HG02943 (cell line): ENCODE measurements at regions not wholly inside any gene's neighbourhood (a gene's known extent, or its start where the extent isn't known, plus 50 kb on each side); places are given as distances from the start of the nearest gene placed in this dataset.
"Not testable (repeated sequence)": the region's sequence is repeated elsewhere in the genome, so short reads cannot be mapped to it uniquely, and the experiment has no call there.

Source experiments
- ATAC-seq: cut with Tn5 transposase; IDR thresholded peaks from one replicate; pipeline ENCODE4 v1.9.1; 2021; ENCODE audit warnings: mild to moderate bottlenecking, low read depth, moderate library complexity; ENCODE audit not compliant: unreplicated experiment

- no peak for ATAC-seq
Observed at GRCh38 chr12:97784904-97785303, 322.3 kb downstream of the RMST start.

DNA sequence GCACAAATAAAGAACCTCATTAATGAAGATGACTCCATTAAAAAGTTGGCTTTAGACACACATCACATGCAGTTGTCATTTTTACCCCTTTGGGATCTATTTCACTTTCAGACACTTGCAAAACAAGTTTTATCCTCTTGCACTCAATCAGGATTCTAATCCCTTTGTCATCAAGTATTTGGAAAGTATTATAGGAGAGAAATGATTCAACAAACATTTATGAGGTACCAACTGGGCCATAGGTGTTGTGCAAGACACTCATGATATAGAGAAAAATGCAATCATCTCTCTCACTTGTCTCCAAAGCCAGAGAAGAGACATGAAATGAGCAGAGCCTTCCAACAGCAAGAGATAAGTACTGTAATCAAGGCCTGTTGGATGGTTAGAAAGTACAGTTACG lies 327.7 kb downstream of the RMST start:
- ATAC-seq, result no peak

DNA sequence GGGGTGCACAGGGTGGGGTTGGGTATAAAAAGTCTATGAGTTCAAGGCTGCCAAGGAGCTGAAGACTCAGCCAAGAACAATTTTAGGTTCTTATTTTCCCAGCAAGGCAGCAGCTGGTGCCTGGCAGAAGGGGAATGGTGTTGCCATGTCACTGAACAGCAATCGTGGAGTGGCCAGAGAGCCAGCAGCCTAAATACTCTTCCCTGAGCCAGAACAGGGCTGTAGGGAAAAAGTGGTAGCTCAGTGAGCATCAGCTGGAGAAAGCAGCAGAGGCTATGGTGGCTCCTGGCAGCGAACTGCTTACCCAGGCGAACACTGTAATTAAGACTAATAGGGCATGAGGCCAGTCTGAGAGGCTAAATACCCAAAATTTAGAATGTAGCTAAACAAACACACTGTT lies 334.9 kb downstream of the RMST start:
- no peak for ATAC-seq

GRCh38 chr12:97800561-97800960 lies 338.0 kb downstream of the RMST start:
- ATAC-seq, result no peak

- no peak for ATAC-seq
Observed at GRCh38 chr12:97801471-97802059, 339.0 kb downstream of the RMST start.

DNA sequence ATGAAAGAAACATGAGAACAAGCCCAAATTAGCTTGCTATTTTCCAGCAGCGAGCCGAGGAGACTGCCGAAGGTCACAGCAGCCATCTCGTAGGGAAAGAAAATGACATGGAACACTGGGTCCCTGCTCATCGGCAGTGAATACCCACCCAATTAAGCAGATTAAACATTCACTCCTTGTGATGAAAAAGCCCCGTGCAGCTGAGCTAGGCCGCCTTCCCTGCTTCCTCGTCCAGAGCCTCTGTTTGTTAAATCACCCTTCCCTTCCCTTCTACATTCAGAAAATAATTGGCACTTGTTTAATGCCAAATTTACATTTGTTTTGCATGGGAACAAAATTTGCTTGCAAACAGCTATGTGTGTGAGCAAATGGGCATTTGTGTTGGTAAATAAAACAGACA lies 342.5 kb downstream of the RMST start:
- no peak for ATAC-seq

- ATAC-seq, result no peak
Observed at GRCh38 chr12:97813301-97813700, 350.7 kb downstream of the RMST start.

DNA sequence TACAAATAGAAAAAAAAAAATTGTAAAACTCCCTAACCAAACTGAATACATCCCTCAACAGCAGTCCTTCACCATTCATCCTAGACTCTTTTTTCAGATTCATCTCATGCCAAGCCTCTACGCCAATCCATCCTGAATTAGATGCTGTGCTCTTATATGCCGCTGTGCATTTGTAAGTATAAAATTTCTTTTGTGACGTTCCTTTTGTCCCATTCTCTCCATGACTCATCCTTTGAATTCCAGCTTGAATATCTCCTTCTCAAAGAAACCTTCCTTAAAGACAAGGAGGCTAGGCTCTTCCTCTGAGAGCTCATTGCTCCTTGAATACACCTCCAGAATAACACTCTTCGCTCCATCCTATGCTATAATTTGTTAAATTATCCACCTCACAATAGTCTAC lies 359.2 kb downstream of the RMST start:
- ATAC-seq, result no peak

DNA sequence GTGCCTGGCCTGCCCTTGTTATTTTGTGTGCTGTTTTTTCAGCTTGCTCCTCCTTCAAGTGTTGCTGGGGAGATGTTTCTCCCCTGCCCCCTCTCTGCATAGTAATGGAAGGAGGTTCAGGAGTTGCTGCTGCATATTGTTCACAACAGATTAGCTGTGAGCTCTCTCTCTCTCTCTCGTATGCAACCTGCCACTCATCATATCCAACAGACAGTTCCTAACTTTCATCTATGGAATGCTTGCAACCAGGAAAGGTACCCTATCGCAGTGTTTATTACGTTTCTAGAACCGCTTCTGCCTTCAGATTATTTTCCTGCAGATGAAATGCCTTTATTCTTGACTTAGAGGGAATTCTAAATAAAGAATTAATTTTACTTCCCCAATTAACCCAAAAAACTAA lies 372.9 kb downstream of the RMST start:
- ATAC-seq, result no peak

GRCh38 chr12:97837401-97837800 lies 374.8 kb downstream of the RMST start:
- ATAC-seq, result no peak

DNA sequence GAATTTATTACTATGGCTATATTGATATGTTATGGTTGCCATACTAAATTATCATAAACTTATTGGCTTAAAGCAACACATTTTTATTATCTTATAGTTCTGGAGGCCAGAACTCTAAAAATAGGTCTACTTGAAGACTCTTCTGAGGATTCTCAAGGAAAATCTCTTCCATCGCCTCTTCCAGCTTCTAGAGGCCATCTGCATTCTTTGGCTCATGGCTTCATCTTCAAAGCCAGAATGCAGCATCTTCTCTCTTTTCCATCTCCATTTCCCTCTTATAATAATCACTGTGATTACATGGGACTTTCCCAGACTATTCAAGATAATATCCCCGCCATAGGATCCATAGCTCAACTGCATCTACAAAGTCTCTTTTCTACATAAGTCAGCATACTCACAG lies 385.4 kb downstream of the RMST start:
- ATAC-seq, result no peak

- no peak for ATAC-seq
Observed at GRCh38 chr12:97854477-97854876, 391.9 kb downstream of the RMST start.

DNA sequence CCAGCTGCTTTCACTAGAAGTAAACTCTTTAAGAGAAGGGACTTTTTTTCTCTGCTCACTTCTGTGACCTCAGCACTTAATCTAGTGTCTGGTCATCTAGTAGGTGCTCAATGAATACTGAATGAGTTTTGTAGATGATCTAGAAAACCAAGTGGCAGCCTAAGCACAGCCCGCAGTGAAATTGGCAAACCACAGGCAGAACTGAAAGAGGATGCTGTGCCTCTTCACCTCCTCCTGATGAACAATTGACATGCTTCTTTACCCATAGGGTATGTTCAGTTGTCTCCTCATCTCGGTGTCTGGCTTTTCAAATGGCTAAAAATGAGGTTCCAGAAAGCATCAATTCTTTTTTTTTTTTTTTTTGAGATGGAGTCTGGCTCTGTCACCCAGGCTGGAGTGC lies 399.5 kb downstream of the RMST start:
- no peak for ATAC-seq

DNA sequence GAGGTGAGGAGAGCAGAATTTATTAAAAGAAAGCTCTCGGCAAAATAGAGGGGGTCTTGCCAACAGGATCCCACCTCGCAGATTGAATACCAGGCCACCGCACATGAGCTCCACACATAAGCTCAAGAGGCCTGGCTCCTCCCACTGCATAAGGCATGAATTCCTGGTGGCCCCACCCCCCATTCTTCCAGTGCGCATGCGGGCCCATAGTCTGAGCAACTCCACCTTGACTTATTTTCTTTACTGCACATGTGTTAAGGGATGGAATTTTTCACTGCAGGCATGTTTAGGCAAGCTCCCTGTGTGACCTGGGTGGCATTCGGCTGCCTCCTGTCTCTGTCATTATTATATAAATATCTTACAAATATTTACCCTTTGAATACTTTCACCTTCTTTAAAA lies 412.5 kb downstream of the RMST start:
- ATAC-seq, result no peak

DNA sequence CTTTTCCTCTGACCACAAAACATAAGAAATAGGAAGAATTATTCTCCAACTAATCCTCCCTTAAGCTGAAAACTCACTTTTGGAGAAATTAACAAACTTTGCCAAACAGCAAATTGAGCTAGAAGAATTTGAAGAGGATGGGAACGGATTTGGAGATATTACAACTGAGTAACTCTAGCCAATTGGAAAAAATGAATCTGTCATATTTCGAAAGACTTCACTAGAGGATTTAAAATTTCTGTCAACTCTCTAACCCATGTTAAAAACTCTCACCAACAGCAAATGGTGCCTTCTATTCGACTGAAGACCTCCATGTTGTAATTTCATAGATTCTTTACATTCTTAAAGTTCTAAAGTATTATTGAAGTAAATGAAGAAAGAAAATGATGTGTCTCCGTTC lies 414.2 kb downstream of the RMST start:
- ATAC-seq, result no peak

GRCh38 chr12:97877404-97877803 lies 414.8 kb downstream of the RMST start:
- ATAC-seq, result no peak

GRCh38 chr12:97886511-97887176 lies 424.0 kb downstream of the RMST start:
- ATAC-seq, result no peak

DNA sequence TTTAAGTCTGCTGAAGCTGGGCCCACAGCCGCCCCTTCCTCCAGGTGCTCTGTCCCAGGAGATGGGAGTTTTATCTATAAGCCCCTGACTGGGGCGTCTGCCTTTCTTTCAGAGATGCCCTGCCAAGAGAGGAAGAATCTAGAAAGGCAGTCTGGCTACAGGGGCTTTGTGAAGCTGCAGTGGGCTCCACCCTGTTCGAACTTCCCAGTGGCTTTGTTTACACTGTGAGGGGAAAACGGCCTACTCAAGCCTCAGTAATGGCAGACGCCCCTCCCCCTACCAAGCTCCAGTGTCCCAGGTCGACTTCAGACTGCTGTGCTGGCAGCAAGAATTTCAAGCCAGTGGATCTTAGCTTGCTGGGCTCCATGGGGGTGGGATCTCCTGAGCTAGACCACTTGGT lies 435.3 kb downstream of the RMST start:
- not testable (repeated sequence) for ATAC-seq

DNA sequence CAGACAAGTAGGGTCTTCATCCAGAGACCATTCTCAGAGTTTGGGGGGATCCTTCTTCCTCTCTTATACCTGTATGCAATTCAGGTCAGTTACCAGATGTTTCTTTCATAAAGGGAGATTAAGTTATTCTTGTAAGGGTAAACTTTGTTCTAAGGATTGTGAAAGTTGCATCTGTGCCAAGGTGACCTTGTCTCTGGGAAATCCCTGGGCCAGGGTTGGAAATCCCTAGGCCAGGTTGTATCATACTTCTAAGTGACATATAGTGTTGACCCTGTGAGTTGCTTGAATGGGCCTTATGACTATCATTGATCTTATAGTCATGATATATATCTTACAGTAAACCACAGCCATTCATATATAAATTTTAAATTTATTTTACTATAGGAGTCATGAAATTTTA lies 436.9 kb downstream of the RMST start:
- no peak for ATAC-seq

DNA sequence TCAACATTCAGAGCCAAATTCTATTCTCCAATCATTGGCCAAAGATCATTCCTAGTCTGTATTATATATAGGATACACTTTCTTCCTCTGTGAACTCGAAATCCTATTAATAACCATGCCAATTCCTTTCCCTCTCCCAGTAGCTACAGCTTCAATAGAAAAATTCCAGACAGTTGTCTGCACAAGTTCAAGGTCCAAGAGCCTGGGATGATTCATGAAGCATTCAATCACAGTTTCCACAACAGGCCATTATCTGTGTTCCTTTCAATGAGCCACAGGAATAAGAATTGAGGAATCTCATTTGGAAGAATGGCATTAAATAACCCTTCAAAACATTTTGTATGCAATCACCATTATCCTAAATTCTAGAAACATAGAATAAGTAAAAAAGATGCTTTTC lies 437.4 kb downstream of the RMST start:
- ATAC-seq, result no peak

GRCh38 chr12:97903356-97903755 lies 440.8 kb downstream of the RMST start:
- ATAC-seq, result no peak

DNA sequence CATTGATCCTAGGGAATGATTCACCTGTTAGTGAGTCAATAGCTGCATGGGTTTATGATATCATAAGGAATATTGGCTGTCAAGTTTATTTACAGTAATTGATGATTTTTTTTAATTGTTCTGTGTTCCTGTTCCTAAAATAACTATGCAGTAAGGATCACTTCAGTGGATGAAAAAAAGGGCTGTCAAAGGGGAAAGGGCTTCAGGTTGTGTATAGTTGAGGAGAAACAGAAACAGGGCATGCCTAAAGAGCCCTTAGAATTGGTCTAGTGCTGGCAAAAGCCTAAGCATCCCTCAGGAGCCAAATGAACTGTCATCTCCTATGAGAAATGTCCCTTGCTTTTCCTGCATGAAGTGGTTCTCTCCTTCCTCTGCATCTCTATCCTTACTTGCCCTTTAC lies 444.9 kb downstream of the RMST start:
- no peak for ATAC-seq

DNA sequence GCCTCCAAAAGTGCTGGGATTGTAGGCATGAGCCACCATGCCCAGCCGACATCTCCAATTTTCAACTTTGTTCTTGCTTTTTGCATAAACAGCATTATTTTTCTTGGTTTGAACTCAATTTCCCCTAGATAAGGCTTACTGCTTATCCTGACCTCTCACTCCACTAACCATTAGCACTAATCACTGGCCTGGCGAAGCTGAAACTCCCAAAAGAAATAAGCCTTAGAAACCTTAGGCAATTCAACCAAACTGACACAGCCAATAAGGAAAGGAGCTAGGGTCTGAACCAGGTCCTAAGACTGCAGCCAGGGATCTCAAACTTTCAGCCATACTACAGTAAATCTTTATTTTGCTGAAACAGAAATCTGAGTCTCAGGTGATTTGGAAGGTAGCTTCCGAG lies 448.0 kb downstream of the RMST start:
- ATAC-seq, result no peak
